Fibroblast of lung (primary cell): ENCODE measurements at regions not wholly inside any gene's neighbourhood (a gene's known extent, or its start where the extent isn't known, plus 50 kb on each side); places are given as distances from the start of the nearest gene placed in this dataset.
A peak's percentile ranks its signal among the peaks of the same experiment; 100 is the strongest.
"Not testable (repeated sequence)": the region's sequence is repeated elsewhere in the genome, so short reads cannot be mapped to it uniquely, and the experiment has no call there.

Source experiments
- DNase-seq, 2 donors: peaks; one replicate each; pipeline versions ENCODE4 v3.0.0 to v3.0.0-alpha.2; 2010; ENCODE audit warnings: low read depth in 2 of 2
- H2AFZ ChIP-seq: 2 replicates; pipeline ENCODE4 v1.5.1; 2012; ENCODE audit warnings: low read length, control low read depth, inconsistent platforms
- H3K27ac ChIP-seq: 2 replicates; pipeline ENCODE4 v1.5.1; 2011; ENCODE audit warnings: low read length, control low read depth; ENCODE audit not compliant: insufficient read depth
- H3K27me3 ChIP-seq: 2 replicates; pipeline ENCODE4 v1.5.1; 2011; ENCODE audit warnings: mild to moderate bottlenecking, low read length; ENCODE audit not compliant: control insufficient read depth, insufficient read depth
- H3K36me3 ChIP-seq: 2 replicates; pipeline ENCODE4 v1.5.1; 2011; ENCODE audit warnings: low read length; ENCODE audit not compliant: control insufficient read depth, insufficient read depth
- H3K4me1 ChIP-seq: 2 replicates; pipeline ENCODE4 v1.5.1; 2011; ENCODE audit warnings: low read length; ENCODE audit not compliant: control insufficient read depth, insufficient read depth; ENCODE audit errors: extremely low read depth
- H3K4me2 ChIP-seq: 2 replicates; pipeline ENCODE4 v1.5.1; 2011; ENCODE audit warnings: low read length, control low read depth; ENCODE audit not compliant: insufficient read depth; ENCODE audit errors: extremely low read depth
- H3K4me3 ChIP-seq, 4 experiments: fragments of 200-600 bp in 1 of 4; sonication (generic) in 1 of 4; replicated peaks in 1 of 4; 2 replicates each; pipeline ENCODE4 v1.5.1; 2011 to 2016; ENCODE audit warnings: low read length in 4 of 4, low read depth in 3 of 4, mild to moderate bottlenecking in 3 of 4, control low read depth in 2 of 4, inconsistent platforms in 1 of 4, mixed read lengths in 1 of 4; ENCODE audit not compliant: insufficient read depth in 1 of 4; ENCODE audit errors: control extremely low read depth in 1 of 4
- H3K79me2 ChIP-seq: 2 replicates; pipeline ENCODE4 v1.5.1; 2012; ENCODE audit warnings: mild to moderate bottlenecking, low read length, inconsistent platforms; ENCODE audit not compliant: control insufficient read depth, insufficient read depth
- H3K9ac ChIP-seq: 2 replicates; pipeline ENCODE4 v1.5.1; 2011; ENCODE audit warnings: mild to moderate bottlenecking, low read length, control low read depth; ENCODE audit not compliant: insufficient read depth
- H3K9me3 ChIP-seq: 2 replicates; pipeline ENCODE4 v1.5.1; 2012; ENCODE audit warnings: low read depth, low read length; ENCODE audit not compliant: control insufficient read depth, insufficient read depth
- H4K20me1 ChIP-seq: 2 replicates; pipeline ENCODE4 v1.5.1; 2011; ENCODE audit warnings: low read length; ENCODE audit not compliant: control insufficient read depth, insufficient read depth; ENCODE audit errors: extremely low read depth
- EZH2 ChIP-seq: IDR thresholded peaks from 2 replicates; pipeline ENCODE4 v1.5.1; 2012; ENCODE audit warnings: low read length, control low read depth, mild to moderate bottlenecking; ENCODE audit errors: missing control alignments
- TF ChIP-seq, protein P1 (sequence below), 2 donors: IDR thresholded peaks in 1 of 2; conservative IDR thresholded peaks in 1 of 2; 1 replicate in 1 of 2; 2 replicates in 1 of 2; pipeline ENCODE4 v1.5.1; 2011 to 2012; ENCODE audit warnings: low read length in 2 of 2, control low read depth in 1 of 2, inconsistent platforms in 1 of 2, low read depth in 1 of 2, mild to moderate bottlenecking in 1 of 2

DNA sequence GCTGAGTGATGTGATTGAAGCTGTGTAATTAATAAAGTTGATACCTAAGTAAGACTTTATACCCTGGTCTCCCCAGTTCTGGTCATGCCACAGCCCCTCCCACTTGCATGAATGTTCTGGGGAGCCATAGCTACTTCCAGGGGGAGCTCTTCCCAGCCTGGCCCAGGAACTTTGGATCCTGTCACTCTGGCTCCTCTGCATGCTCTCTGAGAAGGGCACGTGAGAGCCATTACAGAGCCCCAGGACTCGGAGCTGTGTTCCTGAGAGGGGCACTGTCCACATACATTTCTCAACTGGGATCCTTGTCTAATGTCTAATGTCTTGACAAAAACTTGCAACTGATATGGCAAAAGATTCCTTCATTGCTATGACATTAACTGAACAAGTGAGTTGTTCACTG, 173.9 kb upstream of the NPY start:
- DNase-seq, result no peak
- no peak overlapping the region for H2AFZ ChIP-seq
- no peaks in the 10 kb centered on the region for H3K79me2 ChIP-seq
- H4K20me1 ChIP-seq, result no peaks in the 10 kb centered on the region
- H3K4me2 ChIP-seq, result no peak overlapping the region
- H3K4me1 ChIP-seq, result no peaks in the 10 kb centered on the region
- H3K9ac ChIP-seq, result no peak overlapping the region
- no peaks in the 10 kb centered on the region for H3K36me3 ChIP-seq
- H3K27me3 ChIP-seq, result no peaks in the 10 kb centered on the region
- no peak for TF ChIP-seq EZH2
- TF ChIP-seq, protein P1, sequence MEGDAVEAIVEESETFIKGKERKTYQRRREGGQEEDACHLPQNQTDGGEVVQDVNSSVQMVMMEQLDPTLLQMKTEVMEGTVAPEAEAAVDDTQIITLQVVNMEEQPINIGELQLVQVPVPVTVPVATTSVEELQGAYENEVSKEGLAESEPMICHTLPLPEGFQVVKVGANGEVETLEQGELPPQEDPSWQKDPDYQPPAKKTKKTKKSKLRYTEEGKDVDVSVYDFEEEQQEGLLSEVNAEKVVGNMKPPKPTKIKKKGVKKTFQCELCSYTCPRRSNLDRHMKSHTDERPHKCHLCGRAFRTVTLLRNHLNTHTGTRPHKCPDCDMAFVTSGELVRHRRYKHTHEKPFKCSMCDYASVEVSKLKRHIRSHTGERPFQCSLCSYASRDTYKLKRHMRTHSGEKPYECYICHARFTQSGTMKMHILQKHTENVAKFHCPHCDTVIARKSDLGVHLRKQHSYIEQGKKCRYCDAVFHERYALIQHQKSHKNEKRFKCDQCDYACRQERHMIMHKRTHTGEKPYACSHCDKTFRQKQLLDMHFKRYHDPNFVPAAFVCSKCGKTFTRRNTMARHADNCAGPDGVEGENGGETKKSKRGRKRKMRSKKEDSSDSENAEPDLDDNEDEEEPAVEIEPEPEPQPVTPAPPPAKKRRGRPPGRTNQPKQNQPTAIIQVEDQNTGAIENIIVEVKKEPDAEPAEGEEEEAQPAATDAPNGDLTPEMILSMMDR (conservative IDR thresholded peaks at IDR 0.05 in 1 of 2, IDR thresholded peaks at IDR 0.05 in 1 of 2; ENCODE audit: low read depth in 1 of 2, low read length in 2 of 2), result no peak
- H3K27ac ChIP-seq, result no peak overlapping the region
- no peaks in the 10 kb centered on the region for H3K9me3 ChIP-seq
- no peak overlapping the region for H3K4me3 ChIP-seq

DNA sequence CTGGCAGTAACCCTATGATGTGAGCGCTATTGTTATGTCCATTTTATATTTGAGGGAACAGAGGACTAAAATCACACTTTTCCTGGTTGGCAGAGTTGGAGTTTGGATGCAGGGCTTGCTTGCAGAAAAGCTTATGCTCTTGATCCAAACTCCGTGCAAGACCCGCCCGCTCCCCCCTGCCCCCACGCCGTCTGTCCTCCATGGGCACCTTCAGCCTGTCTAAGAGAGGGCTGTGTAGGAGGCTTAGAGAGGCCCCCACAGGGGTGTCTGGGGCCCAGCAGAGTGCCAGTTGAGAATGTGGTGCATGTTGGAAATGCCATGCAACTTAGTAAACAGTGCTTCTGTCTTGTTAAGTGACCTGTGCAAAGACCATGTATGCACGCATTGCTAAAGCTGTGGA, 170.5 kb upstream of the NPY start:
- Histone ChIP-seq H3K36me3 (no peaks in the 10 kb centered on the region), H3K4me3 (no peak overlapping the region), H3K27ac (no peak overlapping the region), H4K20me1 (no peaks in the 10 kb centered on the region), H3K9me3 (no peaks in the 10 kb centered on the region), H2AFZ (no peak overlapping the region), H3K4me2 (no peak overlapping the region), H3K27me3 (no peaks in the 10 kb centered on the region), H3K9ac (no peak overlapping the region), H3K4me1 (no peaks in the 10 kb centered on the region), H3K79me2 (no peaks in the 10 kb centered on the region)
- no peak for DNase-seq
- TF ChIP-seq, protein P1 (conservative IDR thresholded peaks at IDR 0.05 in 1 of 2, IDR thresholded peaks at IDR 0.05 in 1 of 2; ENCODE audit: low read depth in 1 of 2, low read length in 2 of 2), result no peak
- no peak for TF ChIP-seq EZH2

DNA sequence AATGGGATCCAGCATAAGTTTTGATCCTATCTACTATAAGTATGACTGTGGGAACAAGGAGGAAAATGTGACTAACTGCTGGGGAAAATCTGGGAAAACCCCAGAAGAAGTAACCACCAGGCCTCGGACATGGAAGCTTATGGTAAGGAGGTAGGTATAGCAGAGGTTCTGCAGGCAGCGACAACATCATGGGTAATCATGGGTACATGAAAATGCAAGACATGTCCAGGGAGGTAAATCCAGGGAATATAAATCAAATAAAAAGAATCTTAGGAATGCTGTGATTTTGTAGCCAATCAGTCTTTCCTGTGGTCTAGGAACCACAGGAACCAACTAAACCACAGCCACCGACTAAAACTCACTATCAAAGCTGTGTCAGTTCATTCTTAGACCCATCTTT, 168.3 kb upstream of the NPY start:
- Histone ChIP-seq H2AFZ (no peak overlapping the region), H3K4me1 (no peaks in the 10 kb centered on the region), H3K79me2 (no peaks in the 10 kb centered on the region), H3K27ac (no peak overlapping the region), H4K20me1 (no peaks in the 10 kb centered on the region), H3K9ac (no peak overlapping the region), H3K4me3 (no peak overlapping the region), H3K9me3 (no peaks in the 10 kb centered on the region), H3K36me3 (no peaks in the 10 kb centered on the region), H3K27me3 (no peaks in the 10 kb centered on the region), H3K4me2 (no peak overlapping the region)
- TF ChIP-seq EZH2, result no peak
- TF ChIP-seq, protein P1 (conservative IDR thresholded peaks at IDR 0.05 in 1 of 2, IDR thresholded peaks at IDR 0.05 in 1 of 2; ENCODE audit: low read depth in 1 of 2, low read length in 2 of 2), result no peak
- peak in 1 of 2 donors; percentile 20 for DNase-seq

DNA sequence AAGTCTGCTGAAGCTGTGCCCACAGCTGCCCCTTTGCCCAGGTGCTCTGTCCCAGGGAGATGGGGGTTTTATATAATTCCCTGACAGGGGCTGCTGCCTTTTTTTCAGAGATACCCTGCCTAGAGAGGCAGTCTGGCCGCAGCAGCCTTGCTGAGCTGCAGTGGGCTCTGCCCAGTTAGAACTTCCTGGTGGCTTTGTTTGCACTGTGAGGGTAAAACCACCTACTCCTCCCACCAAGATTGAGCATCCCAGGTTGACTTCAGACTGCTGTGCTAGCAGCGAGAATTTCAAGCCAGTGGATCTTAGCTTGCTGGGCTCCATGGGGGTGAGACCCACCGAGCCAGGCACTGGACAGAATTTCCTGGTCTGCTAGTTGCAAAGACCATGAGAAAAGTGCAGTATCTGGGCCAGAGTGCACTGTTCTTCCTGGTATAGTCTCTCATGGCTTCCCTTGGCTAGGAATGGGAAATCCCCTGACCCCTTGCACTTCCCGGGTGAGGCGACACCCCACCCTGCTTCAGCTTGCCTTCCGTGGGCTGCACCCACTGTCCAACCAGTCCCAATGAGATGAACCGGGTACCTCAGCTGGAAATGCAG, 166.0 kb upstream of the NPY start:
- not testable (repeated sequence) for H2AFZ ChIP-seq, DNase-seq, H4K20me1 ChIP-seq, H3K4me3 ChIP-seq, H3K79me2 ChIP-seq, H3K9me3 ChIP-seq, H3K4me1 ChIP-seq, H3K4me2 ChIP-seq, H3K9ac ChIP-seq, H3K36me3 ChIP-seq, H3K27me3 ChIP-seq, H3K27ac ChIP-seq
